ENCODE measurements at regions not wholly inside any gene's neighbourhood (a gene's known extent, or its start where the extent isn't known, plus 50 kb on each side); places are given as distances from the start of the nearest gene placed in this dataset.

DNA sequence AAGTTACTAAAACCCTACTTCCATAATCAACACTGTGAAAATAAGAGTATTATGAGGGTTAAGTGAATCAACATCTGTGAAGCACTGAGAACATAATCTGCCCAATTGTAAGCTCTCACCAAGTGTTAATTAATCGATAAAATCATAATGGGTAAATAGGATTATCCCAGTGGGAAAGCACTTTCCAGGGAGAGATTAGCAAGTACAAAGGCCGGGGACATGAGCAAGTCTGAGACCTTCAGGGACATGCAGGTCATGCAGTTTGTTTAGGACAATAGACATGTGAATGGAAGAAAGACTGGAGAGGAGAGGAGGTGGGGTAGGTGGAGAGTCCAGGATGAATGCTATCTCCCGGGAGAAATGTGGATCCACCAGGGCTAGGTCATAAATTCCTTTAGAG, 57.8 kb upstream of the FIBIN start:
- no peak overlapping the region for H3K14ac ChIP-seq (ENCODE audit: insufficient read depth, low read length)
- H2BK120ac ChIP-seq (ENCODE audit: low read depth, low read length, poor library complexity, severe bottlenecking): no peak overlapping the region
- no peak overlapping the region for H4K8ac ChIP-seq (replicated peaks; ENCODE audit: insufficient read length, low read depth, low read length)
- Mint-ChIP-seq H3K9me3 (peaks cover 0 to 2% of the 10 kb centered on the region in 2 experiments; a peak in 1 of 5 replicates), H3K27ac (no peak overlapping the region), H3K4me1 (peaks cover 14 to 19% of the 10 kb centered on the region in 2 experiments), H3K27me3 (ENCODE audit: low read depth) (peaks cover 3% of the 10 kb centered on the region), H3K36me3 (ENCODE audit: insufficient read depth in 1 of 3, low read depth in 3 of 3) (peaks cover 0 to 5% (median 0%) of the 10 kb centered on the region in 3 experiments; a peak in 2 of 7 replicates), H3K4me3 (no peak overlapping the region)
- no peak overlapping the region for H3K9ac ChIP-seq (ENCODE audit: extremely low read depth, insufficient read length, low read length)
- H2AFZ ChIP-seq (ENCODE audit: low read length): no peak overlapping the region
- H3K4ac ChIP-seq (ENCODE audit: low read depth, low read length): no peak overlapping the region
- DNase-seq: no peak
- no peak overlapping the region for H3T11ph ChIP-seq (ENCODE audit: low read length)
- H3K27ac ChIP-seq (ENCODE audit: insufficient read length, low read depth, low read length): no peak overlapping the region
- H3K23ac ChIP-seq (ENCODE audit: insufficient read length, low read depth, low read length): no peak overlapping the region
- no peak overlapping the region for H2BK15ac ChIP-seq (ENCODE audit: low read depth, low read length)
- no peak overlapping the region for H4K91ac ChIP-seq (ENCODE audit: insufficient read length, low read depth, low read length)
- H3K4me2 ChIP-seq (ENCODE audit: insufficient read depth, insufficient read length, low read length): no peak overlapping the region
- no peak overlapping the region for H4K5ac ChIP-seq (ENCODE audit: insufficient read length, low read depth, low read length)
- no peaks in the 10 kb centered on the region for H3K79me1 ChIP-seq (ENCODE audit: insufficient read depth, low read depth, low read length, poor library complexity, severe bottlenecking)
- no peak overlapping the region for H2AK5ac ChIP-seq (ENCODE audit: insufficient read length, low read length)
- TF ChIP-seq, protein P1, sequence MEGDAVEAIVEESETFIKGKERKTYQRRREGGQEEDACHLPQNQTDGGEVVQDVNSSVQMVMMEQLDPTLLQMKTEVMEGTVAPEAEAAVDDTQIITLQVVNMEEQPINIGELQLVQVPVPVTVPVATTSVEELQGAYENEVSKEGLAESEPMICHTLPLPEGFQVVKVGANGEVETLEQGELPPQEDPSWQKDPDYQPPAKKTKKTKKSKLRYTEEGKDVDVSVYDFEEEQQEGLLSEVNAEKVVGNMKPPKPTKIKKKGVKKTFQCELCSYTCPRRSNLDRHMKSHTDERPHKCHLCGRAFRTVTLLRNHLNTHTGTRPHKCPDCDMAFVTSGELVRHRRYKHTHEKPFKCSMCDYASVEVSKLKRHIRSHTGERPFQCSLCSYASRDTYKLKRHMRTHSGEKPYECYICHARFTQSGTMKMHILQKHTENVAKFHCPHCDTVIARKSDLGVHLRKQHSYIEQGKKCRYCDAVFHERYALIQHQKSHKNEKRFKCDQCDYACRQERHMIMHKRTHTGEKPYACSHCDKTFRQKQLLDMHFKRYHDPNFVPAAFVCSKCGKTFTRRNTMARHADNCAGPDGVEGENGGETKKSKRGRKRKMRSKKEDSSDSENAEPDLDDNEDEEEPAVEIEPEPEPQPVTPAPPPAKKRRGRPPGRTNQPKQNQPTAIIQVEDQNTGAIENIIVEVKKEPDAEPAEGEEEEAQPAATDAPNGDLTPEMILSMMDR (conservative IDR thresholded peaks at IDR 0.05): no peak
- H3K23me2 ChIP-seq (ENCODE audit: insufficient read length, low read depth, low read length, poor library complexity, severe bottlenecking): no peaks in the 10 kb centered on the region
- H4K20me1 ChIP-seq (ENCODE audit: control insufficient read depth, insufficient read depth, insufficient read length): no peaks in the 10 kb centered on the region
- H3K4me1 ChIP-seq (ENCODE audit: insufficient read depth, low read length): no peaks in the 10 kb centered on the region
- no peaks in the 10 kb centered on the region for H3K27me3 ChIP-seq (ENCODE audit: insufficient read depth, low read length)
- no peak overlapping the region for H3K18ac ChIP-seq (ENCODE audit: insufficient read length, low read depth, low read length)
- H3K9me3 ChIP-seq (ENCODE audit: control insufficient read depth, low read depth, low read length): no peaks in the 10 kb centered on the region
- H3K56ac ChIP-seq (ENCODE audit: insufficient read length, low read depth, low read length): no peak overlapping the region
- no peak overlapping the region for H2BK12ac ChIP-seq (ENCODE audit: insufficient read length, low read depth, low read length)
- no peak overlapping the region for H2BK20ac ChIP-seq (ENCODE audit: low read depth, low read length, poor library complexity, severe bottlenecking)
- no peaks in the 10 kb centered on the region for H3K79me2 ChIP-seq (ENCODE audit: insufficient read depth, low read length)
- WGBS (ENCODE audit: extremely low coverage, insufficient read length, low lambda C conversion rate): no CpG with 5 or more reads among the region's 3 CpGs
- H2BK5ac ChIP-seq (ENCODE audit: insufficient read length, low read length): no peak overlapping the region
